Transverse colon (tissue), 4 donors: ENCODE measurements at regions not wholly inside any gene's neighbourhood (a gene's known extent, or its start where the extent isn't known, plus 50 kb on each side); places are given as distances from the start of the nearest gene placed in this dataset.

Experiments used
- DNase-seq: peaks from one replicate; pipeline ENCODE4 v3.0.0-alpha.2; 2019
- H3K27ac ChIP-seq, 4 donors: fragments of 200-600 bp; sonication (generic); 2 replicates each; pipeline ENCODE4 v1.5.1; 2016 to 2018; ENCODE audit warnings: inconsistent platforms in 4 of 4
- H3K27me3 ChIP-seq: fragments of 200-600 bp; sonication (generic); 2 replicates; pipeline ENCODE4 v1.5.1; 2017; ENCODE audit warnings: inconsistent platforms
- H3K36me3 ChIP-seq, 4 donors: fragments of 200-600 bp; sonication (generic); 2 replicates each; pipeline ENCODE4 v1.5.1; 2017 to 2019; ENCODE audit warnings: inconsistent platforms in 4 of 4
- H3K4me1 ChIP-seq, 4 donors: fragments of 200-600 bp; sonication (generic); 2 replicates each; pipeline ENCODE4 v1.5.1; 2017 to 2020; ENCODE audit warnings: inconsistent platforms in 4 of 4
- H3K4me3 ChIP-seq, 4 donors: fragments of 200-600 bp; sonication (generic); 1 replicate in 1 of 4; 2 replicates in 3 of 4; pipeline versions ENCODE4 v1.5.1 to v1.6.1; 2017 to 2019; ENCODE audit warnings: inconsistent platforms in 4 of 4
- H3K9me3 ChIP-seq, 2 donors: fragments of 200-600 bp; sonication (generic); 2 replicates each; pipeline ENCODE4 v1.5.1; 2017 to 2019; ENCODE audit warnings: inconsistent platforms in 2 of 2
- EP300 ChIP-seq: sonication (generic); formaldehyde crosslinking; IDR thresholded peaks from one replicate; pipeline ENCODE4 v1.6.1; 2017; ENCODE audit warnings: antibody characterized with exemption, low read depth
- POLR2A ChIP-seq: fragments of 450-650 bp; IDR thresholded peaks from one replicate; pipeline ENCODE4 v1.6.1; 2016; ENCODE audit warnings: antibody characterized with exemption, mild to moderate bottlenecking, moderate library complexity
- POLR2AphosphoS5 ChIP-seq, 3 donors: sonication (generic); formaldehyde crosslinking; IDR thresholded peaks; one replicate each; pipeline ENCODE4 v1.6.1; 2016; ENCODE audit warnings: antibody characterized with exemption in 3 of 3
- WGBS, 2 donors: methylation state at CpG; one replicate each; pipeline ENCODE4 v1.1.5; 2018; ENCODE audit warnings: low coverage in 1 of 2; 5-methylcytosine and 5-hydroxymethylcytosine counted together
- in situ Hi-C, 4 donors: fragments of 200-750 bp; cut with MboI; loops; one replicate each; pipeline versions ENCODE4 v1.15.0 to v1.15.1; 2017; ENCODE audit warnings: low sequenced_read_pairs in 3 of 4, low pct_ligation_motif_present in 1 of 4, low pct_unique_long_range_greater_than_20kb in 1 of 4
- intact Hi-C: fragments of 100-400 bp; cut with DNase I; formaldehyde crosslinking; loops from one replicate; pipeline ENCODE4 v1.15.1; 2023; ENCODE audit warnings: low total_unique reads
- TF ChIP-seq, protein P1 (sequence below), 5 experiments: fragments of 200-600 bp in 3 of 5; fragments of 450-650 bp in 2 of 5; sonication (generic) in 3 of 5; IDR thresholded peaks; 1 replicate in 2 of 5; 2 replicates in 3 of 5; pipeline ENCODE4 v1.5.1; 2016 to 2017; ENCODE audit warnings: antibody characterized with exemption in 5 of 5, inconsistent platforms in 3 of 5, mild to moderate bottlenecking in 2 of 5, moderate library complexity in 1 of 5

DNA sequence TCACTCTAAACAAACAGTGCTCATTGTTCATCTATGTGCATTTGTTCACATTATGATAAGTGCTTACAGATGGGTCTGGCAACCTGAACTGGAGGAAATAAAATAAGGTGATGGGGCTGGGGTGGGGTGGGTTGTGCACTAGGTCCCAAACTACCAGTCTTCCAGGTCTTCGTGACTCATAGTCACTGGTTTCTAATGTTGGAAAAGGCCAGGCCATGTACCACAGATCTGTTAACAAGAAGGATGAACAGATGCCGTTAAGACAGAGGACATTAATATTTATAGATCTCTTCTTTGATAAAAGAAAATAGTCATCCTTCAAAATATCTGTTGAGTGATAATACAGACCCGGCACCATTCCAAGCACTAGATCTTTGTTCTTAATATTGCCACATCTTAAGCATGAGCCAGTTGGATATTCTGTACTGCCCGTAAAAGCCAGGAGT, 71.4 kb upstream of the STARD4 start:
- H3K4me1 ChIP-seq, result no peaks in the 10 kb centered on the region
- WGBS, 2 donors, result 83% methylated on average over 2 to 4 of the region's 4 CpGs
- in situ Hi-C loops, result no loop called here

DNA sequence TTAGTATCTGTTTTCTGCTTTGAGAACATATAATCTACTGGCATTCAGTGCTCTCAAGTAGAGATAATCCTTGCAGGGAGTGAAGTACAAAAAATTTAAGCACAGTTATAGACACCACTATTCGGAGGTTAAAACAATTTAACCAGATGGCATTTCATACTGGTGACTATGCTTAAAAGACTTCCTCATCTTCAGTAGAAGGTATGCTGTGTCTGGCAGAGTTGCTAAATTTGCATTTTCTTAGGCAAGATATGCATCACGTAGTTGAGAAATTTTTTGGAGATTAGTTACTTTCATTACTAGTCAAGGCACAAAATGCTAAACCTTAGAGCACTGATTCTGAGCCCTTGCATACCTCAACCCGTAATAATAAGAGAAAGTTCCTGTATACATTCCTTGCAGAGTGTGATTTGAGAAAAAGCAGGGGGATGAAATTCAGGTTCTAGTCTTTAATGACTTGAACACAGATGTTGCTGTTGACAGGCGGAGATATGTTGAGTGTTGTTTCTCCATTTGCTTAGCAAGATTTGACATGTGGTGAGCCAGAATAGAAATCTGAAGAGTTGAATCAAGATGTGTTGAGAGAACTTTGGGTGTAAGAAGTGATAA, 70.8 kb upstream of the STARD4 start:
- Histone ChIP-seq H3K27me3 (no peaks in the 10 kb centered on the region), H3K4me1 (no peaks in the 10 kb centered on the region), H3K27ac (no peak overlapping the region), H3K4me3 (no peak overlapping the region), H3K36me3 (no peaks in the 10 kb centered on the region), H3K9me3 (no peaks in the 10 kb centered on the region)
- 65 to 77% methylated on average over 4 of the region's 4 CpGs for WGBS, 2 donors
- in situ Hi-C loops (no loop called here), intact Hi-C loops (no loop called here)
- DNase-seq, result no peak
- TF ChIP-seq, protein P1, sequence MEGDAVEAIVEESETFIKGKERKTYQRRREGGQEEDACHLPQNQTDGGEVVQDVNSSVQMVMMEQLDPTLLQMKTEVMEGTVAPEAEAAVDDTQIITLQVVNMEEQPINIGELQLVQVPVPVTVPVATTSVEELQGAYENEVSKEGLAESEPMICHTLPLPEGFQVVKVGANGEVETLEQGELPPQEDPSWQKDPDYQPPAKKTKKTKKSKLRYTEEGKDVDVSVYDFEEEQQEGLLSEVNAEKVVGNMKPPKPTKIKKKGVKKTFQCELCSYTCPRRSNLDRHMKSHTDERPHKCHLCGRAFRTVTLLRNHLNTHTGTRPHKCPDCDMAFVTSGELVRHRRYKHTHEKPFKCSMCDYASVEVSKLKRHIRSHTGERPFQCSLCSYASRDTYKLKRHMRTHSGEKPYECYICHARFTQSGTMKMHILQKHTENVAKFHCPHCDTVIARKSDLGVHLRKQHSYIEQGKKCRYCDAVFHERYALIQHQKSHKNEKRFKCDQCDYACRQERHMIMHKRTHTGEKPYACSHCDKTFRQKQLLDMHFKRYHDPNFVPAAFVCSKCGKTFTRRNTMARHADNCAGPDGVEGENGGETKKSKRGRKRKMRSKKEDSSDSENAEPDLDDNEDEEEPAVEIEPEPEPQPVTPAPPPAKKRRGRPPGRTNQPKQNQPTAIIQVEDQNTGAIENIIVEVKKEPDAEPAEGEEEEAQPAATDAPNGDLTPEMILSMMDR (IDR thresholded peaks at IDR 0.05), result no peak
- TF ChIP-seq POLR2A (no peak), POLR2AphosphoS5 (IDR thresholded peaks at IDR 0.05) (no peak)

More for the DNA sequence above, 71.4 kb upstream of the STARD4 start:
- Histone ChIP-seq H3K27me3 (no peaks in the 10 kb centered on the region), H3K36me3 (no peaks in the 10 kb centered on the region), H3K4me3 (no peak overlapping the region), H3K27ac (no peak overlapping the region), H3K9me3 (no peaks in the 10 kb centered on the region)
- intact Hi-C loops, result no loop called here
- no peak for DNase-seq
- TF ChIP-seq EP300 (no peak), POLR2AphosphoS5 (IDR thresholded peaks at IDR 0.05) (no peak), POLR2A (no peak)
- TF ChIP-seq, protein P1 (IDR thresholded peaks at IDR 0.05), result no peak

DNA sequence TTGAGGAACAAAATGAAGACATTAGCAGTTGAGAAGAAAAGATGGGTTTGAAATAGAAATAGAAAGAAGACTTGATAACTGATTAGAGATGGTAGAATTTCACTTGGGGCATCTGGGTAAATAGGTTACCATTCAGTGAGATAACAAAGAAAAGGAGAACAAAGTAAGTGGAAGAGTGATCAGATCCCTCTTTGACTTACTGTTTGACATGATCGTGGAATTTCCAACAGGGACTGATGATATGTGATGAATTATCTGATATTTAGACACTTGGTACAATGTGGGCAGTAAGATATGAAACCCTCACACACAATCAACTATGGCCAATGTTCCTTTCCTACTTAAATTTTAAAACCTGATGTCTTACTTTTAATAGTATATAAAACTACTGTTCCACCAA, 70.1 kb upstream of the STARD4 start:
- no peak overlapping the region for H3K4me3 ChIP-seq

DNA sequence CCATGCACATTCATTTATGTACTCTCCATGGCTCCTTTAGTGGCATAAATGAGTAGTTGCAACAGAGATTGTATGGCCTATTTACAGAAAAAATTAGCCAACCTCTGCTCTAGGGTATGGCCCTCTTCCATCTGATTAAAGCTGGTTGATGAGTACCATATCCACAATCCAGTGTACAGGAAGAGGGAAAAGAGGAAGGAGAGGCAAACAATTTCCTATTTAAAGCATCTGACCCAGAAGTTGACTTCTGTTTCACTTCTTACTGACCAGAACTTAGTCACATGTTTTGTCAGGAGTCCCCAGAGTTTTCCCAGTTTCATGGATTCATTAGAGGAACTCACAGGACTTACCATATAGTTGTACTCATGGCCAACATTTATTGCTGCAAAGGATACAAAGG, 68.6 kb upstream of the STARD4 start:
- Histone ChIP-seq H3K27ac (no peak overlapping the region), H3K27me3 (no peaks in the 10 kb centered on the region), H3K4me3 (no peak overlapping the region), H3K4me1 (no peaks in the 10 kb centered on the region), H3K9me3 (no peaks in the 10 kb centered on the region), H3K36me3 (no peaks in the 10 kb centered on the region)
- TF ChIP-seq POLR2A, result no peak
- TF ChIP-seq POLR2AphosphoS5 (IDR thresholded peaks at IDR 0.05), result no peak
- TF ChIP-seq, protein P1 (IDR thresholded peaks at IDR 0.05), result no peak
- no peak for TF ChIP-seq EP300
- no peak for DNase-seq
- in situ Hi-C loops, result no loop called here
- intact Hi-C loops, result no loop called here

More for the DNA sequence above, 70.1 kb upstream of the STARD4 start:
- no peak for DNase-seq
- Histone ChIP-seq H3K27ac (no peak overlapping the region), H3K36me3 (no peaks in the 10 kb centered on the region), H3K27me3 (no peaks in the 10 kb centered on the region), H3K4me1 (no peaks in the 10 kb centered on the region), H3K9me3 (no peaks in the 10 kb centered on the region)
- intact Hi-C loops, result no loop called here
- WGBS, 2 donors, result 83 to 100% methylated on average over 1 of the region's 1 CpG
- TF ChIP-seq POLR2A, result no peak
- TF ChIP-seq, protein P1 (IDR thresholded peaks at IDR 0.05), result no peak
- no peak for TF ChIP-seq POLR2AphosphoS5 (IDR thresholded peaks at IDR 0.05)
- TF ChIP-seq EP300, result no peak
- in situ Hi-C loops, result no loop called here
